OCI-M2 (cell line): ENCODE measurements at regions not wholly inside any gene's neighbourhood (a gene's known extent, or its start where the extent isn't known, plus 50 kb on each side); places are given as distances from the start of the nearest gene placed in this dataset.
"Not testable (repeated sequence)": the region's sequence is repeated elsewhere in the genome, so short reads cannot be mapped to it uniquely, and the experiment has no call there.

Source experiments
- DNase-seq: peaks from one replicate; lab custom pipeline; 2025; ENCODE audit not compliant: unreplicated experiment; lab: John Stamatoyannopoulos, UW

DNA sequence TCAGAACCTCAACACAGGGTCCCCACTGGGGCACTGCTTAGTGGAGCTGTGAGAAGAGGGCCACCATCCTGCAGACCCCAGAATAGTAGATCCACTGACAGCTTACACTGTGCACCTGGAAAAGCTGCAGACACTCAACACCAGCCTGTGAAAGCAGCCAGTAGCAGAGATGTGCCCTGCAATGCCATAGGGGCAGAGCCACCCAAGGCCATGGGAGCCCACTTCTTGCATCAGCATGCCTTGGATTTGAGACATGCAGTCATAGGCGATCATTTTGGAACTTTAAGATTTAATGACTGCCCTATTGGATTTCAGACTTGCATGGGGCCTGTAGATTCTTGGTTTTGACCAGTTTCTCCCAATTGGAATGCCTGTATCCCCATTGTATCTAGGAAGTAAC, 1962.1 kb upstream of the PRR20A start:
- not testable (repeated sequence) for DNase-seq

DNA sequence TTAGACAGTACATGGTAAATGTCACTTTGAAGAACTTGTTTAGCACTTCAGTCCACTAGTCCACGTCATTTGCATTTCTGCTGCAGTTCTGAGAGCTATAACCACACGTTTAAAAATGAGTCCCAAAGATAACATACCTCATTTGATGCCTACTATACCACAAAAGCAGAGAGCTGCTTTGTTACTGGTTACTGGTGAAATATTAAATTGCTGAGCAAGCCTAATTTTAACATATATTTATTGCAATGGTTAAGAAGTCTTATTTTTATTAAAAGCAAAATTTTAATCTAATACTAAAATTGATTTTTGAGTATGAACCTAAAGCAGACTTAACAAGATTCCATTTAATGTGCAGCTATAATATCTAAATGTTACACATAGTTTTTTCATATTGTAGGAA, 1949.7 kb upstream of the PRR20A start:
- DNase-seq: no peak

DNA sequence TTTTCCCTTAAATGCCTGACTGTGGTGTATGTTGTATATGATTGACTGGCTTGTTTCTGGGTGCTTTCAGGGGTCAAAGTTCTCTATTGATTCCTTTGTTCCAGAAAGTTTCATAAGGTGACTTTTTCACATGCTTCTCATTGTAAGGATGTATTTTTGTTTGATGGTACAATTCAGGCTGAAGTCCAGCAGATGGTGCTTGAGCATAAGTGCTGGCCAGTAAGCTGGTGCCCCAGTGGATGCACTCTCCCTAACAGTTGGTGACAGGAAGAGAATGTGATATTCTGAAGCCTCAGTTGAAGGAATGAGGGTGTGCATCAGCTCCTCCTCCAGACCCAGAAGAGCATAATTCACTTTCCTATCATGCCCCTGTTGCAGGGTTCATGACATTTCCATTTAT, 1941.6 kb upstream of the PRR20A start:
- DNase-seq: no peak

DNA sequence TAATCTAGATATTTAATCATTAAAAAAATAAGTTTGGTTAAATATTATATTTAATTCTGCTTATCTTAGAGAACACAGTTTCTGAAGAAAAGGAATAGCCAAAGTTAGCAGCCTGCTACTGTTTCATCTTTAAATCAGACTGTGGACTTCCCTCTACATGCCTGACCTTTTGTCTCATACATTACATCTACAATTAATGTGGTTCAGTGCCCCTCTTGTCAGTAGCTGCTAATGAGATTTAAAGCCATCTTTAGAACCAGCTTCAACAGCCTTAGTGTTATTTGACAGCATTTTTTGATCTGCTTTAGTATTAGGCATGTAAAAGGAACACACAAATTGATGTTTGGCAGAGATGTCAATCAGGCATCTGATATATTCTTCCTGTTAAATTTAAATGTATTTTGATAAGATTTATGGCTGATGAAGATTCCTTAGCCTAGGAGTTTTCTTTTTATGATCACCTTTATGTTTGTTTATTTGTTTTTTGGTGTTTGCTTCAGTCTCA, 1925.8 kb upstream of the PRR20A start:
- DNase-seq: no peak

DNA sequence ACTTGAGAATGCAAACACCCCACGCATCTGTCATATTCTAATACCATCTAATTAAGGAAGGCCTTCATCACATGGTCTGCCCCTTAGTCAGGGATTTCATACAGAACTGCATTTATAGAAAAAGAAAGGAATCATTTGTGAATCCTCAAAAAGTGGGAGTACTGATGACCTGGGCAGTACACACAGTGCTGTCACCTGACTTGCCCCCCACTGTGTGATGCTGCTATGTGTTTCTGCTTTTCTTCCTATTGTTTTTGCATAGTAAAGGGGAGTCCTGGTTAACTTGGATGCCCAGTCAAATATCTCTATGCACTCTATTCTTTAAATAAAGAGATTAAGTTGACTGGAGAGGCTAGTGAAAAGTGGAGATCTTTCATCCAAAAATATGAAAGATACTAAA, 1921.2 kb upstream of the PRR20A start:
- no peak for DNase-seq

DNA sequence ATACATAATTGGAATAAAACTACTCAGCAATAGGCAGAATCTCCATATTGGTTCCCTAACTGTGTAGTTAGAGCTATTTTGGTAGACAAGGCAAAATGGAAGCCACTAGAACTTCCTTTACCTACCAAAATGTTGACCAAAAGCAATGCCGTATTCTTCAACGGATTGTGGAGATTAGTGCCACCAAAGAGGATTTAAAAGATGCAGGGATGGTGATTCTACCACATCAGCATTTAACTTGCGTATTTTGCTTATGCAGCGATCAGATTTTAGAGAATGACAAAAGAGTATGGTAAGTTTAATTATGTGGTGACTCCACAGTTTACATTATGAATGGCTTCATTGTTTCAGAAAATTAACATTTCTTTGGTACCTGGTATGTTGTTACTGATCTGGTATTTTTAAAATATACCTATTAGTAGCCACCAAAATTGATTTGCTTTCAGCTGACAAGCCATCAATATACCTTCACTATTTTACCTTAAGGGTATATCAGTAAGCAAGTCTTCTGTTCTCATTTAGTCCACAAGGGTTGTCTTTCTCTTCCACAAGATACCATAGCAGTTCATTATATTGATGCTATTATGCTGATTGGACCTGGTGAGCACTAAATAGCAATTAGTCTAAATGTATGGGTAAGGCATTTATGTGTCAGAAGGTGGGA, 1910.7 kb upstream of the PRR20A start:
- no peak for DNase-seq

DNA sequence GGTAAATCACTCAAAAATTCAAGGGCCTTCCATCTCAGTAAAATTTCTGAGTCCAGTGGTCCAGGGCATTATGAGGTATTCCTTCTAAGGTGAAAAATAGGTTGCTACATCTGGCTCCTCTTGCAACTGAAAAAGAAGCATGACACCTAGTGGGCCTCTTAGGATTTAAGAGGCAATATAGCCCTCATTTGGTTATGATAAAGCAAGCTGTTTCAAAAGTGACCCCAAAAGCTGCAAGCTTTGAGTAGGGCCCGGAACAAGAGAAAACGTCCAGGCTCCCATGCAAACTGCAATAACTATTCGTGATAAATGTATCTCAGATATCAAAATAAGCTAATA, 1910.2 kb upstream of the PRR20A start:
- no peak for DNase-seq

DNA sequence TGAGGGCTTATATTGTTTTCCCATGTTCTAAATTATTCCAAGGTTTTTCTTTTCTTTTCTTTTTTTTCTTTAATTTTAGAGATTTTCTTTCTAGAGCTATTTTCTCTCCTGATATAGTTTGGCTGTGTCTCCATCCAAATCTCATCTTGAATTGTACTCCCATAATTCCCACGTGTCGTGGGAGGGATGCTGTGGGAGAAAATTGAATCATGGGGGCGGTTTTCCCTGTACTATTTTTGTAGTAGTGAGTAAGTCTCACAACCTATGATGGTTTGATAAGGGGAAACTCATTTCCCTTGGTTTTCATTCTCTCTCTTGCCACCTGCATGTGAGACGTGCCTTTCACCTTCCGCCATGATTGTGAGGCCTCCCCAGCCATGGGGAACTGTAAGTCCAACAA, 1906.4 kb upstream of the PRR20A start:
- no peak for DNase-seq

DNA sequence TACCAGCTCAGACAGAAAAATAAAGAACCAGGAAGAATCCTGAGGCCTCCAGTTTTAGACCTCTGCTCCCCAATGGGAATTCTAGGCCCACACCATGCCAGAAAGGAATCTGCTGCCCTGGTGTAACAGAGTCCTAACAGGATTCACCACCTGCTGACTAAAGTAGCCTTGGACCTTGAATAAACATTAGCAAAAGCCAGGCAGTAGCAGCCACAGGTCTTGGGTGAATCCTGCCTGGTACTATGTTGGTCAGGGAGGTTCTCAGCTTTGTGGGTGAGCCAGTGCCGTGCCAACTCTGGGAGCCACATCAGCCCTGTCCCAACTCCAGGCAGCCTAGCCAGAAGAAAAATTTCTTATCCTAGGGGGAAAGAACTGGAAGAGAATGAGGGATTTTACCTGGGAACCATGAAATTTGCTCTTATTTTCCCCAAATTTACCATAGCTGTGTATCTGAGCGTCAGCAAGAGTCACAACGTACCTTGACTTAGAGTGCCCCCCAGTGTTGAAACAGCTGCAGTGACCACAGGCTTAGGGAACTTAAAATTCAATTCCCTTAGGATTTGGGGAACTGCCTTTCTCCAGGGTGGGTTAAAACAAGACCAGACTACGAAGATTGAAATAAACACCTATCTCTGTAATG, 1895.6 kb upstream of the PRR20A start:
- DNase-seq: no peak

DNA sequence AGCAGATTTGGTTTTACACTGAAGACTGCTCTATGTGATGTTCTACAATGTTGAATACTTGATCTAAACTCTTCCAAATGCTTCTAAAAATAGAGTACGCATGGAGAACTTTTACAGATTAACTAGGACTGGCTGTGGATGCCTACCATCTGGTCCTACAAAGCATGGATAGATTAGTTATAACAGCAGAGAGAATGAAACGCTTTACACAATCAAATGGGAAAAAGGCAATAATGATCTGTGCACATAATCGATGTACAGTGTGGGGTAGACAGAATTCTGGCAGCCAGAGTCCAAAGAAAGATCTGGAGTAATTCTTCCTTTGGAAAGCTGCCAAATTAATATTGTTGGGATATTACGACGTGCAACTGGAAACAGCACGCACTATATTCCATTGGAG, 1885.5 kb upstream of the PRR20A start:
- no peak for DNase-seq

DNA sequence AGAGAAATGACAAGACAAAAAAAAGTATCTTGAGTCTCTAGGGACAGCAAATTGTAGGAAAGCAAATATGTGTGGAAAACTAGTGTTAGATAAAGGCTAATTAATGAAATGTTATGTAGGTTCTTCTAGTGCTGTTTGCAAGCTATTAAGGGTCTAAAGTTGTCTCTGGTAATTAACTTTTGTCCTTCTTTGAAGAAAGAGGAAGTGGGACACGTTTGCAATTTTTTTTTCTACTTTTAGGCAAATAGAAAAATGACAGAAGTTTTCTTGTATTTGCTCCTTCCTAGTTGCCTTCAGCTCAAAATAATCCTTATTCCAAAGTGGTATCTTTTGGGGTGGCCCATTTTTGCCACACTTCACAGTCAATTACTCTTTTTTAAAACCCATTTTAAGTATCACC, 1877.7 kb upstream of the PRR20A start:
- no peak for DNase-seq

DNA sequence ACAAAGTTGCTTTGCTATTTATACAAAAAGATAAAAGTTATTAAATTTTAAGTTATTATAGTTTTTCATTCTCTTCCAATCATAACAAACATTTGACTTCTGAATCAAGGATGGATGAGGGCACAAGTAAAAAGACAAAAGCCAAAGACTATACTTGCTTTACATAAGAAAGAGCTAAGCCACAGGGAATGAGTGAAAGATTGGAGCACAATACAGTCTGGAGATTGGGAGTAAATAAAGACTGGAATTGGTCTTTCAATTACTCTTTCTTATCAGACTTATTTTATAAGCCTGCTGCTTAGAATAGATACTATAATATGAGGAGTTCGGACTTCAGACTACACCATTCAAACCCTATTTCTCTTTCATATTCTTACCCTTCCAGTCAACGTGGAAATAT, 1874.1 kb upstream of the PRR20A start:
- DNase-seq: no peak

DNA sequence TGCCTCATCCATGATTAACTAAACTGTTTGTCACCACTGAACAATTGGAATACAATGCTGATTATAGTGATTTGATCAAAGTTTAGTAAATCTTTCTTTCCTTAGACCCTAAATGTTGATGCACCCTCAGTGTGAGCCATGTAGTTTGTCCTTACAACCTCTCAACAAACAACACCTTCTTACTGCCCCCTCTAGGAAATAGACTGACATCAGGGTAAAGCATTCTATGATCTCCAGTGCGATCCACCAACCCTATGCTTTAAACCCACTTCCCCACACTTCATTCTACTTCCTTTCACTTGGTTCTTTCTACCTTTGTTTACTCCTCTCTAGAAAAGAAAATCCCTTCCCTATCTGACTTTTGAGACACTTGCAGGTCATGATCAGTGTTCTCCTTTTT, 1842.5 kb upstream of the PRR20A start:
- no peak for DNase-seq

DNA sequence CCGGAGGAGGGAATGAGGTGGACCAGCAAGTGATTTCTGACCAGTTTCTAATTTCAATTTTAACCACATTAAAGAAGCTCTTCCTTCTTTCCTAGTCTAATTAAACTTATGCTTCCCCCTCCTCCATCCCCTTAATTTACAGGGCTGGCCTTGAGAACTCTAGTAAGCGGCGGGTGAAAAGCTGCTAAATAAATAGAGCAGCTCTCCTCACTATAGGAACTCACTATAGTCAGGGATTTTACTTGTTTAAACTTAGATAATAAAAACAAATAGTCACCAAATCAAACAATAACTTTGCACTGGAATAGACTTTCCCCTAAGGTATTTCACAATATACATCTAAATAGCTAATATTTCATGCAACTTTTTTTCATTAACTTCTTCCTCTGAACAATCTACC, 1838.2 kb upstream of the PRR20A start:
- DNase-seq: no peak

DNA sequence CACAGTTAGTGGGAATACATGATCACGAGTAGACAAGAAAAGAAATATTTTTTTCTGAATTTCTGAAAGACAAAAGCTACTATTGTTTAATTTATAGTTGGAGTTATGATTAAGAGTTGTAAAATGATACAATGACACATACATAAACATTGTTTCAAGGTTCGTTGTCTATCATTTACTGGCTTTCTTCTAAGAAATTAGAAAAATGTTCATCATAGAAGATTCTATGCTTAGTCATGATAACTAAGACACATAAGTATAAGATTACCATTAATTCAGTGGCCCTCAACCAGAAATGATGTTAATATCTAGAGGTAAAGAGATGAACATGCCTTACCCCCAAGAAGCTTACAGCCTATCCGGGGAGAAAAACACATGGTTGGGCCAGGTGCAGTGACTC, 1832.8 kb upstream of the PRR20A start:
- DNase-seq: no peak

DNA sequence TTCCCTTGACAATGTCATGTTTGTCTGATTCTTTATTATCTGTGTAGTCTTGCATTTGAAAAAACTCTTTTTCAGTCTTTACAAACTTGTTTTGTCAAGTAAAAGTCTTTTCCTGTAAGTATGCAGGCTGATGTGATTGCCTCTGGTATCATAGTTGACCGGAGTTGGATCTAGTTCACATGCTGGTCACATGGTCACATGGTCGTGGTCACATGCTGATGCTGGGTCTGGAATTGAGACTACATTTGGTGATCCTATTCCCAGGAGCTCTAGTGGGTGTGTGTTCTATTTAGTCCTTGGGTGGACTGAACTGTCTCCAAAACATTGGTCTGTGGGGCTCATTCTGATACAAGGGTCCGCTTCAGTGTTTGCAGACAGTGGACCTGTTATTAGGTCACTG, 1798.8 kb upstream of the PRR20A start:
- DNase-seq: no peak

DNA sequence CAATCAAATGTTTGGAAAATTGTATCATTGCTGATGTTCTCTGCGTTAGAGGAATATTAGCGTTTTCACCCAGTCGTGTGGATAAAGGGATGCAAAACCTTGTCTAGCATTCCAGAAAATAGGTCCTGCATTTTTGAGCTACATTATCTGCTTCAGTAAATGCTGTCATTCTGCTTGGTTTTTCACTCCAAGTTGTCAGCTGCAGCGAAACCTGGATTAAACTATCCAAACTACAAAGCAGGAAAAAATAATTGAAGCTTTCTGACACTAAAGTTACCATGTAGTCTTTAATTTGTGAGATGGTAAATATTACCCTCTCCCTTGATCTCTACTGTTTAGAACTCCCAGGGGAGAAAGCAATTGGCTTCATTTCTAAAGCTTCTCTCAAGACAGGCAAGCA, 1795.5 kb upstream of the PRR20A start:
- no peak for DNase-seq

DNA sequence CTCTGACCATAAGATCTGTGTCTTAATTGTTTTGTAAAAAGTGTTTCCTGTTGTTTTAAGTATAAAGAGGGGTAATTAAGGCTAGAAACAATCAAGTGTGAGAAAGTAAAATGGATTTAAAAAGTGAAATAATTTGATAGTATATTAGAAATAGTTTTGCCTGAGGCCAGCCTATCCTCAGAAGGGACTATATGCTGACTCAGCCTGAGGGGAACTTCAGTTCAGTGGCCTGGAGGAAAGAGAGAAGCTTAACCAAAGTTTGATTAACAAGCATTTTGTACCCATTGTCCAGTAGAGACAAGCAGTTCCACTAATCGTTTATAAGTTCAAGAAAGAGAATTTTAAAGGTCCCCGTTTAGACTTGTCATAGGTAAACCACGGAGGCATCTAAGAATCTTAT, 1793.2 kb upstream of the PRR20A start:
- no peak for DNase-seq

DNA sequence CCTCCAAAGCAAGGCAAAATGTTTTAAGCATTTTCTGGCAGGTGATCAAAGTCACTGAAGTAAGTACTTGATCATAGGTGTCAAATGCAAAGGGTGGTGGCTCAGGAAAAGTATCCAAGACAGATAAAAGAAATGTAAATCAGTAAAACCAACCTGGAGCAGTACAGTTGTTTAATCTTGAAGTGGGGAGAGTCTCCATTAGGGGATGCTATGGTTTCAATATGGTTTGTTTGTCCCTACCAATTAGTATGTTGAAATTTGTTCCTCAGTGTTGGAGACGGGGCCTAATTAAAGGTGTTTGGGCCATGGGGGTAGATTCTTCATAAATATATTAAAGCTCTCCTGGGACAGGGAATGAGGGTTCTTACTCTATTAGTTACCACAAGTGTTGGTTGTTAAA, 1781.7 kb upstream of the PRR20A start:
- DNase-seq: no peak

DNA sequence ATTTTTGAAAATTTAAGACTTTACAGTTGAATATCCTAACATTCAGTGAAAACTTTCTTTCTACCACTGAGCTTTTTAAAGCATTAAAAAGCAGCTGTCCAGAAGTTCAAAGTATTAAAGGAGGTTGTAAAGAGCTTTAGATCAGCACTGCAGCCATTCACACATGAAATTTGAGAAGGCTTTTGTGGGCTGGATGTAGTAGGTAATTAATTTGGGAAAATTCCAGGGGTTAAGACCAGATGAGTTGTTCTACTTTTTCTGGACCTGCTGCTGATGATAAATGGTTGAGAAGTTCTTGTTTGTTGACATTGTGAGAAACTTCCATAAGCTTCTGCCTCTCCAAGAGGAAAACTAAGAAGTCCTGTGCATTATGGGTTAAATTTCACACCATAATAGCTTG, 1779.6 kb upstream of the PRR20A start:
- DNase-seq: no peak

DNA sequence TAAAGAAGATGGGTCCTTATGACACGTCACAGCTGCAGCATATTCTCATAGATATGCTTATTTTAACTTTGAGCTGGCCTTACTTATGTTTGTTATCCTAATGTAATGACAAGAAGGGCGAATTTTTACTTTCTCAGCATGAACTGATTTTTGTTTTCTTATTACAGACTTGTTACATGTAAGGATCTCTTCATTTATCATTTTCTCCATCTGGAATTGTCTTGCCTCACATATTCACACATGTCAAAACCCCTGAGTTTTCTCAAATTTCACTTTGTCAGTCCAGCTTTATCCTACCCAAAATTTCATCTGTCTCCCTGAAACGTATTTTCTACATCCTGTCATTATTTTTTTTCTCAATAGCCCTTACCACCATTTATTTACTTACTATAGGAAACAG, 1774.0 kb upstream of the PRR20A start:
- no peak for DNase-seq

DNA sequence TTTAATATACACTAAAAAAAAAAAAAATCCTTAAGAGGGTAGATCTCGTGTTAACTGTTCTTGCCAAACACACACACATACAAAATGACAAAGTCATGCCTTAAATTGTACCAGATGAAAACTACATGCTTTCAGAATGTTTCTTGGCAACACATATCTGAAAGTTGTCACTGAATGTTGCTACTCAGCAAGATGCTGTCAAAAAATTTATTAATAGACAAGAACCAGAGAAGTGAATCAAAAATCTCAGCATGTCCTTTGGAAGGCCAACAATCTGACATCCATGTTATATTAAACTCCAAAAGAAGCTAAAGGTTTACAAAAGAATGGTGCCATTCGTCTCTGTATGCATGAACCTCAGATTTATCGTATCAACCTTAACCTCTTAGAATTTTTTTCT, 1746.2 kb upstream of the PRR20A start:
- DNase-seq: no peak

DNA sequence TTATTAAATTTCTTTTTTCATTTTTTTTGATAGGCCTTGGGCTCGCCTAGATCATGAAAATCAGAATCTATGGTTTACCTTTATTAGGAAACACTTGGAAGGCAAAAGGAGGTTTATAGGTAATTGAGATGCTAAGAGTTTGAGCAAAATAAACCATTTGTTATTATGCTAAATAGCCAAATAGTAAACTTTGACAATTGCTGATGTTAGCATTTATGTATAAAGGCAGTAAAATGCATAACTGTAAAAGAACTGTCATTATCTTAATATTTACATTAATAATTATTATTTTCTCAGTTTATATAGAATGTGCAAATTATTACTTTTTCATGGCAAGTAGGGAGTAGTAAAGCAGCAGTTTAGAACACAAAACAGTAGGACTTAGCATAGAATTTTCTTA, 1737.8 kb upstream of the PRR20A start:
- DNase-seq: no peak
